Stimulated activated CD4-positive, alpha-beta T cell treated with anti-CD3 and anti-CD28 coated beads, Interleukin-2, amount 100 ng/mL, for 24 hours (primary cell): ENCODE measurements at regions not wholly inside any gene's neighbourhood (a gene's known extent, or its start where the extent isn't known, plus 50 kb on each side); places are given as distances from the start of the nearest gene placed in this dataset.
"Not testable (repeated sequence)": the region's sequence is repeated elsewhere in the genome, so short reads cannot be mapped to it uniquely, and the experiment has no call there.

Experiments
- DNase-seq, 2 donors: peaks; one replicate each; pipeline ENCODE4 v3.0.0-alpha.2; 2020

DNA sequence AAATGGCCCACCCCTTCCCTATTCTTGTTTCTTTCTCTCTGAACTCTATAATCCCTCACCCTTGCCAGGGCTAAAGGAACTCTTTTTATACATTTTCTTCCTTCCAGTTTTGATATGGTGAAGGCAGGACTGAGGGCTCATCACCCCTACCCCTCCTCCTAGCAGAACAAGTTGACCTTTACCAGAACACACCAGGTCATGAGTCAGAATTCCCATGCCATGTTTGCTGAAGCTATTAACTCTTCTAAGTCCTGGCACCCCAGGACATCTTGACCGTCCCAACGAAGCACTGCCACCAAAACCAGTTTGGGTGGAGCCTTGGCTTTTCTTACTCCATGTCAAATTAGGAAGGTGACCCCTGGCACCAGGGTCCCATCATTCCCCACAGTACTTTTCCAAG lies 57.5 kb upstream of the DYNLT3 start:
- no peak for DNase-seq

DNA sequence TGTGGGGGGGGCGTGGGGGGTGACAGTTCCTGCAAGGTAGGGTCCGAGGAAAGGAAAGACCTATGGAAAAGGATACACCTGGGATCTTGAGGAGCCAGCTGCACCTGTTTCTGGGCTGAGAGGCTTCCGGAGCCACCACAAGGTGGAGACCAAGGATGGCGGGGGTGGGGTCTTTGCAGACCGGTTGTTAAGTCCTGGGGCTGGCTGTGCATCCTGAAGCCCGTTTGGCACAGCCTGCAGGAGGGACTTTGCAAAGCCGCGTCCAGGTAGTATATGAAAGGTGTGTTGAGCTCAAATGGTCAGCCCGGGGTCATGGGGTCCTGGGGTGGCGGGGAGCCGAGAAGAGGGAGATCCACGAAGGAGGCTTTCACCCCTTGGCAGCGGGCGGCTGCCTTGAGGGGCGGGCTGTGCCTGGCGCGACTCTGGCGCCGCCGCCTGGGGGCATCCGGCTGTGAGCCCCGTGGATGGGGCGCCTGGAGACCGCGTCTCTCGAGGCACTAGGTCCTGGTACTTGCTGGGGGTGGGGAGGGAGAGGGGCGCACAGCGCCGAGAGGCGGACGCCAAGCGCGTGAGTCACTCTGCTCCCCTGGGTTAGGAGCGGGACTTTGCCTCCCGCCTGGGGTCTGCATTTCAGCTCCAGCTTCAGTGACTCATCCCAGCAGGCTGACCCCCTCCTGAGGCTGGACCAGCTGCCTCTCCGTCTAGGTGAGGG lies 58.2 kb upstream of the DYNLT3 start:
- DNase-seq: peak in 1 of 2 donors; percentile 10

DNA sequence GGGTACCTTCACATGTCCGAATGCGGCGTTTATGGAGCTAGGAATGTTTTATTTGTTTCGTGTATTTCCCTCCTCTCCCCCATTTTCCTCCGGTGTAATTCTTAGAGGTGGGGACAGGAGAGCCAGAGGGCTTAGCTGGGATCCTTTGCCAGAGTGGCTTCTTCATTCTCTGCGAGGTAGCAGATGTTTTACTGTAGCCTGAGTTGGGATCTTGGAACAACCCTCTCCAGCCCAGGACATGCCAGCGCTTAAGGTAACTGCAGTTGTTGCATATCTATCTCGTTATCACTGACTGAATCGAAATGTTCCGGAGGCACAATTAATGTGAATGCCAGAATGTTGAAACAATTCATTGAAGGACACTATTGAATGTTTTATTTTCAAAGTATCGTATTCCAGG lies 59.0 kb upstream of the DYNLT3 start:
- no peak for DNase-seq

DNA sequence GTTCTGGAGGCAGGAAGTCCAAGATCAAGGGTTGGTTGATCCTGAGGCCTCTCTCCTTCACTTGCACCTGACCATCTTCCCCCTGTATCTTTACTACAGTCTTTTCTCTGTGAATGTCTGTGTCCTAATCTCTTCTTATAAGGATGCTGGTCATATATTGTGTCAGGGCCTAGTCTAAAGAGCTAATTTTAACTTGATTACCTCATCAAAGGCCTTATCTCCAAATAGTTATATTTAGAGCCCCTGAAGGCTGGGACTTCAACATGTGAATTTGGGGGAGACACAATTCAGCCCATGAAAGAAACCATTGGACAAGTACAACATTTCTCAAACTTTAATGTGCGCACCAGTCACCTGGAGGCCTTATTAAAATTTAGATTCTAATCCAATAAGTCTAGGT lies 62.8 kb upstream of the DYNLT3 start:
- no peak for DNase-seq

DNA sequence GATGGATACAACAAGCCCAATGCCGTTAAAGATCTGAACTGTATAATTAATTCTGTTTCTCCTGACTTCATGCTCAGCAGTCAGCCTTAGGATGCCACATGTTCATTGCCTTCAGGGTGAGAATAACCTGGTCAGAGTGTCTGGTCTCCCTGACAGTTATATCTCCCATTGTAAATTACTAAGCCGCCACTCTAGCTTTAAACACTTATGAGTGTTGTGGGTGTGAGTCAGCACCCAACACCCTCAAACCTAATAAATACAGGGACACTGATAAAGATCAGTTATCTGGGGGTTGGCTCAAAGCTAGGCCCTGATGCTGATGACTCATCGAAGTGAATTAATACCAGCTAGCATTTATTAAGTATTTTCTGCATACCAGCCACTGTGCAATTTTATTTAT lies 64.9 kb upstream of the DYNLT3 start:
- no peak for DNase-seq

DNA sequence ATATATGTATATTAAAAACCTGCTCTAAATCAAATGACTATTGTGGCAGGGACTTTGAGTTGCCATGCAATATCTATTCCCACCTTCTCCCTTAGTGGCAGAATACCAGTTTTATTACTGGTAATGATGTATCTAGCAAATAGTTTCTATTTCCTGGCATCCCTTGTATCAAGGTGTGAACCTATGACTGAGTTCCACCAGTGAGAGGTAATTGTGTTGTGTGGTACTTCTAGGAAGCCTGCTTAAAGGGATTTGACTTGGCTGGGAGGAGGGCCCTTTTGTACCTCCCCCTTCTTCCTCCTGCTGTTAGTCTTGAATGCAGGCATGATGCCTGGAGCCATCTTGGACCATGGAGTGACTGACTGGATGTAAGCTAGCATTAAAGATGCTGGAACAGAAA lies 65.4 kb upstream of the DYNLT3 start:
- no peak for DNase-seq

DNA sequence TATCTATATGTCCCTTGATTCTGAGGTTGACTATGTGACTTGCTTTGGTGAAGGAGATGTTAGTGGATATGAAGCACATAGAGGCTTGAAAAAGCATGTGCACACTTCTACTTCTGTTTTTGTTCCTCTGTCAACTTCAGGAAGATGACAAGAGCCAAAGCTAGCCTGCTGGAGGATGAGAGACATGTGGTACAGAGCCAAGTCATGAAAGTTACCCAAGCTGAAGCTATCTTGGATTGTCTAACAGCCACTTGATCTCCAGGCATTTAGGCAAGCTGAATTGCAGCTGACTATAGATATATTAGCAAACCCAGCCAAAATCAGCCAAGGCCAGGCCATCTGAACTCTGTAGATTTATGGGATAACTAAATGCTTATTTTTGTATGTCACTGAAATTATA lies 70.8 kb upstream of the DYNLT3 start:
- DNase-seq: no peak

DNA sequence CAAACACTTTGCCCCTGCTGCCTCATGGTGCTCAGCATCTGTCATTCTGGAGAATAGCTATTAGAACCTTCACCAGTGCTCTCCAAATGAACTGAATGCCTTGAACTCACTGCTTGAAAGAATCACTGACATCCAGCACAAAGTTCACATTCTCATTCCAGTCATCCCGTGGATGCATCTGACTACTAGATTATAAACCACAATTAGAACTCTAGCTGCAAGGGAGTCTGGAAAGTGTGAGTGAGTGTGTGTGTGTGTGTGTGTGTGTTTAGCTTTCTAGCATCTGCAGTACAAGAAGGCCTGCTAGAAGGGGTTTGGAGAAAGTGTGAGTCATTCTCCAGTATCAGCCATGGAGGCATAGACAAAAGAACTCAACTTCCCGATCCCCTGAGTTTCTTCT lies 71.3 kb upstream of the DYNLT3 start:
- DNase-seq: no peak

DNA sequence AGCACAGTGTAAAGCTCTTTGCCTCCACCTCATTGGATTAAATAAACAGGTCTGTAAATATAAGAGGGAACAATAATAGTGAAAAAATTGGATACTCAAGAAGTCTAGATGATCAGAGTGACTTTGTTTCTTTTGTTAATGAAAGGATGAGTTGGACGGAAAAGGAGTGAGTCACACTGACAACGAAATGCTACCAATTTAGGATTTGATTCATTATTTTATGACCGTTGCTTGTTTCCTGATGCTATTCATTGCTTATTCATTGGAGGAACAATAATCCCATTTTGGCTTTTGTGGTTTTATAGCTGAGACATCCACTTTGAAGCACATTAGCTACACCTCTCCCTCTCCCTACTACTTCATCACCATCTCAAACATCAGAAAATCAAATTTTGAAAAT lies 74.4 kb upstream of the DYNLT3 start:
- no peak for DNase-seq

DNA sequence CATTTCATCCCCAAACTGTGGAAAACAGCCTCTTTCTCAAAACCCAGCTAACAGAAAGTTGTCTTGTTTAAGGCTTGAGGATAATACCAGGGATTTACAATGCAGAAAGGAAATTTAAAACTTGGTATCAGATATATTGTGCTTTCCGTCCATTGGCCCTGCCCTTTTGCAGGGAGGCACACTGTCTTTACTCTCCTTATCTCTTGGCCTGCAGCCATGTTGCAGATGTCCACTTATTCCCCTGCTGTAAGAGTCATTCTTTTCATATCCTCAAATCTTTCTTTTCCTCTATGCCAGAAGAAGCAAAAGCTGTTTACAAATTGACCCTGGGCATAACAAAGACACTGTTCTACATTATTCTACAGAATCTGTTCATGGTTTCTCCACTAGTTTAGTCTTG lies 75.6 kb upstream of the DYNLT3 start:
- no peak for DNase-seq

DNA sequence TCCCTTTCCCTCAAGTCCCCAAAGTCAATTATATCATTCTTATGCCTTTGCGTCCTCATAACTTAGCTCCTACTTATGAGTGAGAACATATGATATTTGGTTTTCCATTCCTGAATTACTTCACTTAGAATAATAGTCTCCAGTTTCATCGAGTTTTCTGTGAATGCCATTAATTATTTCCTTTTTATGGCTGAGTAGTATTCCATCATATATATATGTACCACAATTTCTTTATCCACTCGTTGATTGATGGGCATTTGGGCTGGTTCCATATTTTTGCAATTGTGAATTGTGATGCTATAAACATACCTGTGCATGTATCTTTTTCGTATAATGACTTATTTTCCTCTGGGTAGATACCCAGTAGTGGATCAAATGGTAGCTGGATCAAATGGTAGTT lies 78.4 kb upstream of the DYNLT3 start:
- DNase-seq: not testable (repeated sequence)

DNA sequence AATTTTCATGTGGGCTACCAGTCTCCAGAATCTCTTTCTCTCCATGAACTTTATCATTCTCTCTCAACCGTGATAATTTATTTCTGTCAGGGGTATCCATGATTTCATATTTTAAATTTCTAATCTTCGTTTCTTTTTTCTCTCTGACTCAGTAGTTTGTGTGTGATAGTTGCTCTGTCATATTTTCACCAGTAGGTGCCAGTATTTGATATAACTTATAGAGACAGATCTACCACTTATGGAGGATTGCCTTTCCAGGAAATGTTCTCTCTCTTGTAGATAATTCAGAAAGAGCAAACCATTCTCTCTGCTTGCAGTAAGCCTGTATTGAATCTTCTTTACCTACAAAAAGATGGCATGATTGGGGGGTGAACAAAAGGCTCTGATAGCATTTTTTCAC lies 79.3 kb upstream of the DYNLT3 start:
- no peak for DNase-seq

DNA sequence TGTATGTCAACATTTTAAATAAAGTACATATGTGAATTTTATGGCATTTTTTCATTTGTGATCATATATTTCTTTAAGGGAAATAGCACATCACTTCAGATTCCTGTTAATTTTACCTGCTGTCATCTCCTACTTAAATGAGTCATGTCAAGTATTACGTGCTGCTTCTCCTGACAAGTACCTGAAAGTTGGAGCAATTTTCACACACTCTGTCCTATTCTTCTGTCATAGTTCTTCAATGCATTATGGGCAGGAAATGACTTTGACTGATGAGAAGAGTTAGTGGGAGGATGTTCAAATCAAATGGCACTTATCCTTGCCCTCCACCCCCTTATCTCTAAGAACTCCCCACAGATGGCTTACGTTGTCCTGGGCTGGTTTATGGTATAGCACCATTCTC lies 64.2 kb upstream of the SYTL5 start:
- DNase-seq: no peak

DNA sequence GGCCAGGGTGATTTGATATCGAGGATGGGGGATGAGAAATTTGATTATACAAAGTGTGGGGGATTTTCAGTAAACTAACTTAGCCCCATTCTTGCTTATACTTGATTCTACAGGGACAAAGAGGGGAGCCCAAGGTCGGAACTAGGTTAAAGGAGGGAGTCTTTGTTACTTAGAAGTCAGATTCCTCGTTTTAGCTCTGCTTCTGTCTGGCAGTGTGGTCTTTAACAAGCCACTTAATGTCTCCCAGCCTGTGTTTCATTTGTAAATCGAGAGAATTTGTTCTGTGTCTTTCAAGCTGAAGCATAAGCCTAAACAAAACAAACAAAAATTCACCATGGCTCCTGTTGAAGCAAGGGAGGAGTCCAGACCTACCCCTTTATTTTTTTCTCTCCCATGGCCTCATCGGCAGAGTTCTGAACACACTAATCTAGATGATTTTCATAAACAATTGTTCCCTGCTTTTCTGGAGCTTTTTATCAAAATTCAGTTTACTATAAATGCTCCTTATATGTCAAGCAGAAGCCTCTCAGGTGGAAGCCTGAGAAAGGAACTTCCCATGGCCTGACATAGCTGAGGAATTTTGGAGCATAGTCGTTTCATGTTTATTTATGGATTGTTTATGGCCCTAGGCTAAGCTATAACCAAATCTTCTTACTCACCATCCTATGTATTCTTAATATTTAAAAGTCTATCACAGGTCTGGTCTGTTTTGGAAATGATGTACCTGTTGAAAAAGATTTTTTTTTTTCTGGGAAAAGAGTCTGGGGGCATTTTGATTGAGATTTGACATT lies 62.6 kb upstream of the SYTL5 start:
- no peak for DNase-seq

DNA sequence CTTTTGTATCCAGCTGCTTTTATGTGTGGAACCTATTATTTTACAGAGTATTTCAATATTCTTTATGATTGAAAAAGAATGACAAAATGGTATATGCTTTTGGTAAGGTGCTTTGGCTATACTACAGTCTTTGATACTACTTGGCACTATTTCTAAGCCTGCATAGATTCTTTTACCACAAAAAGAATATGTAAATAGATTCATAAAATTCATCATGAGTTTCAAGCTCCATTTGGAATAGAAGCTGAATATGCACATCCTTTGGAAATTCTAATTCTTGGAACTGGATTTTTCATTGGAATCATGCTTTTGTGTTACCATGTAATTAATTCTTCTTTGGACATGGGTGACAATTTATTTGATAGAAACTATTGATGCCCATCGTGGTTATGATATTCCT lies 60.2 kb upstream of the SYTL5 start:
- DNase-seq: no peak

DNA sequence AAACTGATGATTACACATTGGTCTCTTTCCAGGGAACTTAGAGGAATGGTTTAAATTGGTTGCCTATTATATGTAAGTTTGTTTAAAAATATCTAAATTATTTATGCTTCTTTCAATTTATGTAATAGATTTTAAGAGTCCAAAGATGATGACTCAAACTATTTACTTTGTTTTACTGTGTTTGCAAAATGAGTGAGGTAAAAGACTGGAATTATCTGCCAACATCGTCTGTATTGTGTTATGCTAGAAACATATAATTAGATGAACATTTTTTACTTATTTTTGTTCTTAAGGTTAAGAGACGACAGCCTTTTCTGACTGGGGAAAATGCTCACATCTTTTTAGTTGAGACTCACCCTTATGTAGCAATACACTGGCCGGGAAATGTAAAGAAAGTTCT lies 51.1 kb upstream of the SYTL5 start:
- DNase-seq: no peak

DNA sequence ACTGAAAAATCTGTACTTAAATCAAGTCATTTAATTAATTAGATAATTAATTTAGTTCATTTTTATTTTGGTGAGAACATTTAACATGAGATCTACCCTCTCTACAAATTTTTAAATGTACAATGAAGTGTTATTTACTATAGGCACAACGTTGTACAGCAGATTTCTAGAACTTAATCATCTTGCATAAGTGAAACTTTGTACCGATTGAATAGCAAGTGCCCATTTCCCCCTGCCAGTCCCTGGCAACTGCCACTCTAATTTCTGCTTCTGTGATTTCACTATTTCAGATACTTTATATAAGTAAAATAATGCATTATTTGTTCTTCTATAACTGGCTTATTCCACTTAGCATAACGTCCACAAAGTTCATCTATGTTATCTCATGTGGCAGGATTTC lies 50.1 kb upstream of the SYTL5 start:
- no peak for DNase-seq
